Activated naive CD8-positive, alpha-beta T cell treated with anti-CD3 and anti-CD28 coated beads for 36 hours (primary cell): ENCODE measurements at regions not wholly inside any gene's neighbourhood (a gene's known extent, or its start where the extent isn't known, plus 50 kb on each side); places are given as distances from the start of the nearest gene placed in this dataset.

Experiments
- DNase-seq: peaks from one replicate; pipeline ENCODE4 v3.0.0; 2021
- H3K27ac Mint-ChIP-seq: one replicate; pipeline ENCODE4 v1.8.0; 2022; ENCODE audit warnings: mild to moderate bottlenecking, moderate library complexity, mixed read lengths
- H3K27me3 Mint-ChIP-seq: one replicate; pipeline ENCODE4 v1.8.0; 2022; ENCODE audit warnings: mild to moderate bottlenecking, mixed read lengths
- H3K36me3 Mint-ChIP-seq: one replicate; pipeline ENCODE4 v1.8.0; 2021; ENCODE audit warnings: mild to moderate bottlenecking, mixed read lengths
- H3K4me1 Mint-ChIP-seq: one replicate; pipeline ENCODE4 v1.8.0; 2021; ENCODE audit warnings: mixed read lengths
- H3K4me3 Mint-ChIP-seq: one replicate; pipeline ENCODE4 v1.8.0; 2022; ENCODE audit warnings: mild to moderate bottlenecking, moderate library complexity, mixed read lengths
- H3K9me3 Mint-ChIP-seq: one replicate; pipeline ENCODE4 v1.8.0; 2022; ENCODE audit warnings: mixed read lengths

- no peak overlapping the region for H3K27ac Mint-ChIP-seq
- no peaks in the 10 kb centered on the region for H3K36me3 Mint-ChIP-seq
- H3K27me3 Mint-ChIP-seq: no peaks in the 10 kb centered on the region
- peaks cover 27% of the 10 kb centered on the region for H3K9me3 Mint-ChIP-seq
- H3K4me3 Mint-ChIP-seq: no peak overlapping the region
- H3K4me1 Mint-ChIP-seq: no peaks in the 10 kb centered on the region
- DNase-seq: no peak
Observed at GRCh38 chr20:23217023-23217422, 130.9 kb upstream of the CD93 start.

GRCh38 chr20:23215344-23215995 is 129.3 kb upstream of the CD93 start:
- H3K9me3 Mint-ChIP-seq: peaks cover 16% of the 10 kb centered on the region
- H3K36me3 Mint-ChIP-seq: no peaks in the 10 kb centered on the region
- no peak overlapping the region for H3K4me3 Mint-ChIP-seq
- H3K27me3 Mint-ChIP-seq: no peaks in the 10 kb centered on the region
- H3K27ac Mint-ChIP-seq: no peak overlapping the region
- DNase-seq: no peak
- H3K4me1 Mint-ChIP-seq: no peaks in the 10 kb centered on the region

GRCh38 chr20:23214903-23215302 is 128.8 kb upstream of the CD93 start:
- H3K4me3 Mint-ChIP-seq: no peak overlapping the region
- no peaks in the 10 kb centered on the region for H3K27me3 Mint-ChIP-seq
- H3K27ac Mint-ChIP-seq: no peak overlapping the region
- no peak for DNase-seq
- H3K36me3 Mint-ChIP-seq: no peaks in the 10 kb centered on the region
- H3K4me1 Mint-ChIP-seq: no peaks in the 10 kb centered on the region
- H3K9me3 Mint-ChIP-seq: peaks cover 11% of the 10 kb centered on the region

- Mint-ChIP-seq H3K4me1 (no peaks in the 10 kb centered on the region), H3K27me3 (no peaks in the 10 kb centered on the region), H3K9me3 (no peaks in the 10 kb centered on the region), H3K4me3 (no peak overlapping the region), H3K36me3 (no peaks in the 10 kb centered on the region), H3K27ac (no peak overlapping the region)
- DNase-seq: no peak
Observed at GRCh38 chr20:23212464-23212995, 126.4 kb upstream of the CD93 start.

- Mint-ChIP-seq H3K4me3 (no peak overlapping the region), H3K27me3 (no peaks in the 10 kb centered on the region), H3K4me1 (no peaks in the 10 kb centered on the region), H3K27ac (no peak overlapping the region), H3K36me3 (no peaks in the 10 kb centered on the region), H3K9me3 (no peaks in the 10 kb centered on the region)
- DNase-seq: no peak
Observed at GRCh38 chr20:23212011-23212410, 125.9 kb upstream of the CD93 start.

- Mint-ChIP-seq H3K36me3 (no peaks in the 10 kb centered on the region), H3K9me3 (no peaks in the 10 kb centered on the region), H3K27ac (no peak overlapping the region), H3K4me1 (no peaks in the 10 kb centered on the region), H3K4me3 (no peak overlapping the region), H3K27me3 (no peaks in the 10 kb centered on the region)
- DNase-seq: no peak
Observed at GRCh38 chr20:23211164-23211563, 125.0 kb upstream of the CD93 start.

- Mint-ChIP-seq H3K27ac (no peak overlapping the region), H3K4me1 (no peaks in the 10 kb centered on the region), H3K27me3 (peaks cover 7% of the 10 kb centered on the region), H3K4me3 (no peak overlapping the region), H3K36me3 (no peaks in the 10 kb centered on the region), H3K9me3 (no peaks in the 10 kb centered on the region)
- no peak for DNase-seq
Observed at GRCh38 chr20:23207826-23208540, 121.9 kb upstream of the CD93 start.

GRCh38 chr20:23206995-23207394 is 120.9 kb upstream of the CD93 start:
- DNase-seq: no peak
- Mint-ChIP-seq H3K27me3 (peaks cover 10% of the 10 kb centered on the region), H3K9me3 (no peaks in the 10 kb centered on the region), H3K4me1 (no peaks in the 10 kb centered on the region), H3K4me3 (no peak overlapping the region), H3K36me3 (no peaks in the 10 kb centered on the region), H3K27ac (no peak overlapping the region)

GRCh38 chr20:23206061-23206460 is 119.9 kb upstream of the CD93 start:
- H3K4me1 Mint-ChIP-seq: no peaks in the 10 kb centered on the region
- no peaks in the 10 kb centered on the region for H3K9me3 Mint-ChIP-seq
- H3K27me3 Mint-ChIP-seq: peaks cover 10% of the 10 kb centered on the region
- H3K27ac Mint-ChIP-seq: no peak overlapping the region
- no peak for DNase-seq
- H3K36me3 Mint-ChIP-seq: no peaks in the 10 kb centered on the region
- H3K4me3 Mint-ChIP-seq: no peak overlapping the region

- Mint-ChIP-seq H3K9me3 (no peaks in the 10 kb centered on the region), H3K27me3 (peaks cover 10% of the 10 kb centered on the region), H3K27ac (no peak overlapping the region), H3K36me3 (no peaks in the 10 kb centered on the region), H3K4me3 (no peak overlapping the region), H3K4me1 (no peaks in the 10 kb centered on the region)
- no peak for DNase-seq
Observed at GRCh38 chr20:23205611-23206041, 119.5 kb upstream of the CD93 start.

- Mint-ChIP-seq H3K4me3 (no peak overlapping the region), H3K4me1 (no peaks in the 10 kb centered on the region), H3K36me3 (no peaks in the 10 kb centered on the region), H3K9me3 (no peaks in the 10 kb centered on the region), H3K27ac (no peak overlapping the region), H3K27me3 (peaks cover 10% of the 10 kb centered on the region)
- no peak for DNase-seq
Observed at GRCh38 chr20:23205211-23205610, 119.1 kb upstream of the CD93 start.

- Mint-ChIP-seq H3K4me1 (no peaks in the 10 kb centered on the region), H3K9me3 (no peaks in the 10 kb centered on the region), H3K36me3 (no peaks in the 10 kb centered on the region), H3K4me3 (no peak overlapping the region), H3K27me3 (peaks cover 10% of the 10 kb centered on the region), H3K27ac (no peak overlapping the region)
- DNase-seq: no peak
Observed at GRCh38 chr20:23203951-23204730, 118.0 kb upstream of the CD93 start.

- Mint-ChIP-seq H3K4me3 (no peak overlapping the region), H3K4me1 (no peaks in the 10 kb centered on the region), H3K9me3 (no peaks in the 10 kb centered on the region), H3K36me3 (no peaks in the 10 kb centered on the region), H3K27me3 (peaks cover 10% of the 10 kb centered on the region), H3K27ac (no peak overlapping the region)
- no peak for DNase-seq
Observed at GRCh38 chr20:23203310-23203709, 117.2 kb upstream of the CD93 start.

GRCh38 chr20:23201658-23202057 is 115.5 kb upstream of the CD93 start:
- Mint-ChIP-seq H3K9me3 (no peaks in the 10 kb centered on the region), H3K4me3 (no peak overlapping the region), H3K4me1 (no peaks in the 10 kb centered on the region), H3K27ac (no peak overlapping the region), H3K27me3 (peaks cover 10% of the 10 kb centered on the region), H3K36me3 (no peaks in the 10 kb centered on the region)
- DNase-seq: no peak

GRCh38 chr20:23200914-23201313 is 114.8 kb upstream of the CD93 start:
- Mint-ChIP-seq H3K9me3 (no peaks in the 10 kb centered on the region), H3K27ac (no peak overlapping the region), H3K4me3 (no peak overlapping the region), H3K36me3 (no peaks in the 10 kb centered on the region), H3K4me1 (no peaks in the 10 kb centered on the region), H3K27me3 (peaks cover 10% of the 10 kb centered on the region)
- DNase-seq: no peak
